ENCODE measurements at regions not wholly inside any gene's neighbourhood (a gene's known extent, or its start where the extent isn't known, plus 50 kb on each side); places are given as distances from the start of the nearest gene placed in this dataset.

- WGBS (ENCODE audit: extremely low coverage, insufficient read length, low lambda C conversion rate), result no CpG with 5 or more reads among the region's 2 CpGs
- H3K4me3 Mint-ChIP-seq, result no peak overlapping the region
- no peak overlapping the region for H3K27ac Mint-ChIP-seq
Observed at GRCh38 chr3:71887256-71887655, 102.3 kb upstream of the PROK2 start.

More at GRCh38 chr3:71887256-71887655, 102.3 kb upstream of the PROK2 start:
- Histone ChIP-seq H4K91ac (ENCODE audit: insufficient read length, low read depth, low read length) (no peak overlapping the region), H3K79me2 (ENCODE audit: insufficient read depth, low read length) (no peaks in the 10 kb centered on the region), H2BK12ac (ENCODE audit: insufficient read length, low read depth, low read length) (no peak overlapping the region), H2AK5ac (ENCODE audit: insufficient read length, low read length) (no peak overlapping the region), H3K18ac (ENCODE audit: insufficient read length, low read depth, low read length) (no peak overlapping the region), H3K23me2 (ENCODE audit: insufficient read length, low read depth, low read length, poor library complexity, severe bottlenecking) (no peaks in the 10 kb centered on the region), H3T11ph (ENCODE audit: low read length) (no peak overlapping the region), H3K4me2 (ENCODE audit: insufficient read depth, insufficient read length, low read length) (no peak overlapping the region), H3K79me1 (ENCODE audit: insufficient read depth, low read depth, low read length, poor library complexity, severe bottlenecking) (no peaks in the 10 kb centered on the region), H3K9ac (ENCODE audit: extremely low read depth, insufficient read length, low read length) (no peak overlapping the region), H2BK15ac (ENCODE audit: low read depth, low read length) (no peak overlapping the region), H2BK20ac (ENCODE audit: low read depth, low read length, poor library complexity, severe bottlenecking) (no peak overlapping the region), H4K8ac (replicated peaks; ENCODE audit: insufficient read length, low read depth, low read length) (no peak overlapping the region), H2BK5ac (ENCODE audit: insufficient read length, low read length) (no peak overlapping the region), H3K9me3 (ENCODE audit: control insufficient read depth, low read depth, low read length) (no peaks in the 10 kb centered on the region), H3K4me1 (ENCODE audit: insufficient read depth, low read length) (peaks cover 2% of the 10 kb centered on the region; the same call in 1 of the 2 replicates), H2AFZ (ENCODE audit: low read length) (no peak overlapping the region), H3K56ac (ENCODE audit: insufficient read length, low read depth, low read length) (no peak overlapping the region), H4K20me1 (ENCODE audit: control insufficient read depth, insufficient read depth, insufficient read length) (no peaks in the 10 kb centered on the region), H3K4ac (ENCODE audit: low read depth, low read length) (no peak overlapping the region), H3K23ac (ENCODE audit: insufficient read length, low read depth, low read length) (no peak overlapping the region), H2BK120ac (ENCODE audit: low read depth, low read length, poor library complexity, severe bottlenecking) (no peak overlapping the region), H3K27ac (ENCODE audit: insufficient read length, low read depth, low read length) (no peak overlapping the region), H4K5ac (ENCODE audit: insufficient read length, low read depth, low read length) (no peak overlapping the region), H3K27me3 (ENCODE audit: insufficient read depth, low read length) (no peaks in the 10 kb centered on the region), H3K14ac (ENCODE audit: insufficient read depth, low read length) (no peak overlapping the region)
- H3K4me1 Mint-ChIP-seq, result peaks cover 13 to 15% of the 10 kb centered on the region in 2 experiments
- TF ChIP-seq CTCF (conservative IDR thresholded peaks at IDR 0.05), result no peak
- no peaks in the 10 kb centered on the region; a peak in 1 of 5 replicates for H3K9me3 Mint-ChIP-seq
- no peaks in the 10 kb centered on the region for H3K36me3 Mint-ChIP-seq (ENCODE audit: insufficient read depth in 1 of 3, low read depth in 3 of 3)
- DNase-seq, result no peak
- H3K27me3 Mint-ChIP-seq (ENCODE audit: low read depth), result peaks cover 8% of the 10 kb centered on the region

Measured in H9 (cell line).